ENCODE measurements at regions not wholly inside any gene's neighbourhood (a gene's known extent, or its start where the extent isn't known, plus 50 kb on each side); places are given as distances from the start of the nearest gene placed in this dataset.
A peak's percentile ranks its signal among the peaks of the same experiment; 100 is the strongest.
"Not testable (repeated sequence)": the region's sequence is repeated elsewhere in the genome, so short reads cannot be mapped to it uniquely, and the experiment has no call there.

- H3K4me1 Mint-ChIP-seq, H3K4me3 Mint-ChIP-seq: not testable (repeated sequence)
Measured at GRCh38 chr2:107535905-107536689, 290.6 kb upstream of the RGPD4 start.

GRCh38 chr2:107542314-107542740 lies 284.4 kb upstream of the RGPD4 start:
- no peak overlapping the region for H3K27ac Mint-ChIP-seq
- ATAC-seq (peak; percentile 81), DNase-seq (ENCODE audit: low spot score) (peak; percentile 23)
- H3K4me1 Mint-ChIP-seq: peaks cover 8% of the 10 kb centered on the region
- no peaks in the 10 kb centered on the region for H3K36me3 Mint-ChIP-seq
- H3K27me3 Mint-ChIP-seq (ENCODE audit: low read depth): no peaks in the 10 kb centered on the region
- TF ChIP-seq ZNF423 (CRISPR knock-in tag; IDR thresholded peaks at IDR 0.05): peak; percentile 21; the same call in 1 of the 2 replicates
- TF ChIP-seq TEAD1 (CRISPR knock-in tag; IDR thresholded peaks at IDR 0.05): no peak
- no peak overlapping the region for H3K4me3 Mint-ChIP-seq
- CTCF ChIA-PET: no interaction called here
- POLR2A ChIA-PET: no interaction called here
- no peaks in the 10 kb centered on the region for H3K9me3 Mint-ChIP-seq

More at GRCh38 chr2:107535905-107536689, 290.6 kb upstream of the RGPD4 start:
- H3K36me3 Mint-ChIP-seq; H3K27ac Mint-ChIP-seq; POLR2A ChIA-PET; CTCF ChIA-PET; H3K27me3 Mint-ChIP-seq (ENCODE audit: low read depth); DNase-seq (ENCODE audit: low spot score); ATAC-seq: not testable (repeated sequence)
- H3K9me3 Mint-ChIP-seq: peaks cover 14% of the 10 kb centered on the region

GRCh38 chr2:107543793-107544192 lies 282.9 kb upstream of the RGPD4 start:
- Mint-ChIP-seq H3K27me3 (ENCODE audit: low read depth) (no peaks in the 10 kb centered on the region), H3K36me3 (no peaks in the 10 kb centered on the region), H3K4me3 (no peak overlapping the region), H3K4me1 (peaks cover 8% of the 10 kb centered on the region), H3K27ac (no peak overlapping the region), H3K9me3 (no peaks in the 10 kb centered on the region)
- ATAC-seq: no peak
- CTCF ChIA-PET: no interaction called here
- no peak for TF ChIP-seq ZNF671 (CRISPR knock-in tag; IDR thresholded peaks at IDR 0.05)
- no peak for TF ChIP-seq CBFB (CRISPR knock-in tag; IDR thresholded peaks at IDR 0.05; ENCODE audit: low read depth)
- no peak for TF ChIP-seq JUN (CRISPR knock-in tag; IDR thresholded peaks at IDR 0.05)
- no peak for TF ChIP-seq ZNF263 (CRISPR knock-in tag; IDR thresholded peaks at IDR 0.05; ENCODE audit: low read depth)
- no peak for TF ChIP-seq ATF1 (CRISPR knock-in tag; IDR thresholded peaks at IDR 0.05)
- TF ChIP-seq ZNF425 (CRISPR knock-in tag; conservative IDR thresholded peaks at IDR 0.05): no peak
- TF ChIP-seq NFYB (CRISPR knock-in tag; conservative IDR thresholded peaks at IDR 0.05; ENCODE audit: low read depth): no peak
- no peak for TF ChIP-seq ZMAT4 (CRISPR knock-in tag; IDR thresholded peaks at IDR 0.05)
- TF ChIP-seq ATF6 (CRISPR knock-in tag; IDR thresholded peaks at IDR 0.05): no peak
- TF ChIP-seq PRRX2 (CRISPR knock-in tag; IDR thresholded peaks at IDR 0.05): no peak
- TF ChIP-seq ZNF232 (CRISPR knock-in tag; IDR thresholded peaks at IDR 0.05): no peak
- TF ChIP-seq USF2 (CRISPR knock-in tag; IDR thresholded peaks at IDR 0.05): no peak
- no peak for TF ChIP-seq ZNF512 (CRISPR knock-in tag; IDR thresholded peaks at IDR 0.05; ENCODE audit: borderline replicate concordance)
- no peak for TF ChIP-seq ZNF532 (CRISPR knock-in tag; IDR thresholded peaks at IDR 0.05; ENCODE audit: borderline replicate concordance)
- TF ChIP-seq ZNF138 (CRISPR knock-in tag; conservative IDR thresholded peaks at IDR 0.05): no peak
- no peak for TF ChIP-seq ZNF416 (CRISPR knock-in tag; IDR thresholded peaks at IDR 0.05)
- no peak for DNase-seq (ENCODE audit: low spot score)
- POLR2A ChIA-PET: interaction anchor here (0.7 kb wide), 1 partner anchor 130 kb away, joined by 8 read pairs; no protein-coding TSS in a partner anchor
